H1 (cell line): ENCODE measurements at regions not wholly inside any gene's neighbourhood (a gene's known extent, or its start where the extent isn't known, plus 50 kb on each side); places are given as distances from the start of the nearest gene placed in this dataset.

Experiments used
- CTCF ChIA-PET: fragments of 300-600 bp; sonication (Branson Sonifier 250); formaldehyde crosslinking; loops from one replicate; lab custom pipeline; 2021; ENCODE audit not compliant: partially characterized antibody; lab: Charles Lee
- POLR2A ChIA-PET: fragments of 300-600 bp; sonication (Branson Sonifier 250); formaldehyde crosslinking; loops from one replicate; lab custom pipeline; 2021; ENCODE audit warnings: inconsistent platforms; ENCODE audit not compliant: partially characterized antibody; lab: Charles Lee
- DNase-seq, 2 experiments: peaks; one replicate each; pipeline versions ENCODE4 v3.0.0 to v3.0.0-alpha.2; 2010 to 2022; ENCODE audit warnings: low spot score in 2 of 2, low read depth in 1 of 2, mixed read lengths in 1 of 2
- FAIRE-seq: peaks from 2 replicates; lab custom pipeline; 2011; peaks lifted over from hg19 to GRCh38; lab: Jason Lieb, UNC
- H2AFZ ChIP-seq: 2 replicates; pipeline ENCODE4 v1.8.1; 2012; ENCODE audit warnings: low read length, inconsistent platforms
- H2AK5ac ChIP-seq: 2 replicates; pipeline ENCODE4 v1.6.1; 2013; ENCODE audit warnings: low read depth, low read length
- H2BK120ac ChIP-seq: replicated peaks from 2 replicates; pipeline ENCODE3; 2013; ENCODE audit warnings: low read depth, low read length, inconsistent platforms
- H2BK12ac ChIP-seq: 2 replicates; pipeline ENCODE4 v1.6.1; 2013; ENCODE audit warnings: low read depth, low read length
- H2BK15ac ChIP-seq: 2 replicates; pipeline ENCODE4 v1.6.1; 2013; ENCODE audit warnings: low read length
- H2BK20ac ChIP-seq: 2 replicates; pipeline ENCODE4 v1.6.1; 2013; ENCODE audit warnings: low read length
- H2BK5ac ChIP-seq: 2 replicates; pipeline ENCODE4 v1.6.1; 2013; ENCODE audit warnings: low read depth, low read length
- H3K14ac ChIP-seq: 2 replicates; pipeline ENCODE4 v1.6.1; 2013; ENCODE audit warnings: inconsistent platforms; ENCODE audit not compliant: insufficient read length
- H3K18ac ChIP-seq: 2 replicates; pipeline ENCODE4 v1.6.1; 2013; ENCODE audit warnings: low read length; ENCODE audit errors: extremely low read depth
- H3K23ac ChIP-seq: 2 replicates; pipeline ENCODE4 v1.6.1; 2013; ENCODE audit warnings: inconsistent platforms; ENCODE audit not compliant: insufficient read length
- H3K23me2 ChIP-seq: 2 replicates; pipeline ENCODE4 v1.6.1; 2013; ENCODE audit warnings: low read depth, low read length
- H3K27ac ChIP-seq: 2 replicates; pipeline ENCODE4 v1.6.1; 2011; ENCODE audit warnings: low read depth, low read length, inconsistent platforms
- H3K27me3 ChIP-seq, 4 experiments: replicated peaks in 1 of 4; 1 replicate in 1 of 4; 2 replicates in 3 of 4; pipeline versions ENCODE4 v1.6.1 to v1.8.1; 2011 to 2013; ENCODE audit warnings: low read length in 3 of 4, mild to moderate bottlenecking in 3 of 4, inconsistent platforms in 2 of 4, mixed read lengths in 2 of 4, moderate library complexity in 1 of 4; ENCODE audit not compliant: control insufficient read depth in 3 of 4, insufficient read depth in 3 of 4; ENCODE audit errors: extremely low read depth in 1 of 4
- H3K36me3 ChIP-seq, 4 experiments: 2 replicates each; pipeline versions ENCODE4 v1.6.1 to v1.8.1; 2011 to 2013; ENCODE audit warnings: mild to moderate bottlenecking in 4 of 4, low read length in 3 of 4, moderate library complexity in 2 of 4, control low read depth in 1 of 4, inconsistent platforms in 1 of 4; ENCODE audit not compliant: insufficient read depth in 4 of 4, control insufficient read depth in 2 of 4
- H3K4ac ChIP-seq: replicated peaks from 2 replicates; pipeline ENCODE3; 2013; ENCODE audit warnings: low read length, low read depth, mixed read lengths, inconsistent platforms; ENCODE audit not compliant: insufficient read length
- H3K4me1 ChIP-seq, 4 experiments: replicated peaks in 1 of 4; 1 replicate in 1 of 4; 2 replicates in 3 of 4; pipeline versions ENCODE4 v1.6.1 to v1.8.1; 2011 to 2013; ENCODE audit warnings: low read length in 3 of 4, inconsistent platforms in 2 of 4, mixed read lengths in 1 of 4; ENCODE audit not compliant: insufficient read depth in 4 of 4, control insufficient read depth in 3 of 4
- H3K4me2 ChIP-seq, 2 experiments: 2 replicates each; pipeline versions ENCODE4 v1.6.1 to v1.8.1; 2011 to 2013; ENCODE audit warnings: low read depth in 2 of 2, low read length in 2 of 2, control low read depth in 1 of 2, inconsistent platforms in 1 of 2, mild to moderate bottlenecking in 1 of 2; ENCODE audit not compliant: insufficient read depth in 1 of 2
- H3K4me3 ChIP-seq, 4 experiments: fragments of 200-600, 300-600 bp in 1 of 4; sonication (generic), shearing (Covaris generic), sonication (Bioruptor Twin) in 1 of 4; 2 replicates each; pipeline versions ENCODE4 v1.5.1 to v1.8.1; 2011 to 2016; ENCODE audit warnings: low read length in 4 of 4, low read depth in 3 of 4, control low read depth in 2 of 4, inconsistent platforms in 2 of 4, mild to moderate bottlenecking in 2 of 4, mixed read lengths in 1 of 4, moderate library complexity in 1 of 4; ENCODE audit not compliant: insufficient read depth in 2 of 4; ENCODE audit errors: extremely low read depth in 1 of 4
- H3K56ac ChIP-seq: replicated peaks from 2 replicates; pipeline ENCODE3; 2013; ENCODE audit warnings: low read depth, mild to moderate bottlenecking, mixed read lengths, low read length, inconsistent platforms; ENCODE audit not compliant: insufficient read length
- H3K79me1 ChIP-seq: 2 replicates; pipeline ENCODE4 v1.6.1; 2013; ENCODE audit warnings: low read depth, low read length, control low read depth
- H3K79me2 ChIP-seq, 2 experiments: 2 replicates each; pipeline versions ENCODE4 v1.6.1 to v1.8.1; 2012 to 2013; ENCODE audit warnings: low read length in 2 of 2, mild to moderate bottlenecking in 2 of 2, inconsistent platforms in 1 of 2; ENCODE audit not compliant: insufficient read depth in 2 of 2, control insufficient read depth in 1 of 2
- H3K9ac ChIP-seq, 4 experiments: replicated peaks in 1 of 4; 1 replicate in 1 of 4; 2 replicates in 3 of 4; pipeline versions ENCODE4 v1.6.1 to v1.8.1; 2011 to 2013; ENCODE audit warnings: low read depth in 3 of 4, low read length in 3 of 4, control low read depth in 2 of 4, mild to moderate bottlenecking in 2 of 4, moderate library complexity in 2 of 4, inconsistent platforms in 1 of 4; ENCODE audit errors: extremely low read depth in 1 of 4
- H3K9me3 ChIP-seq, 2 experiments: 2 replicates each; pipeline versions ENCODE4 v1.6.1 to v1.8.1; 2012 to 2013; ENCODE audit warnings: mild to moderate bottlenecking in 2 of 2, moderate library complexity in 2 of 2, control low read depth in 1 of 2, inconsistent platforms in 1 of 2, low read depth in 1 of 2, low read length in 1 of 2, mixed read lengths in 1 of 2; ENCODE audit not compliant: insufficient read depth in 2 of 2
- H4K20me1 ChIP-seq, 2 experiments: replicated peaks in 1 of 2; 2 replicates each; pipeline versions ENCODE3 to v1.8.1; 2011 to 2013; ENCODE audit warnings: inconsistent platforms in 2 of 2, low read length in 2 of 2, mild to moderate bottlenecking in 1 of 2; ENCODE audit not compliant: insufficient read depth in 2 of 2, control insufficient read depth in 1 of 2
- H4K5ac ChIP-seq: 2 replicates; pipeline ENCODE4 v1.6.1; 2013; ENCODE audit warnings: low read length, low read depth, mixed read lengths, inconsistent platforms; ENCODE audit not compliant: insufficient read length
- H4K8ac ChIP-seq: 2 replicates; pipeline ENCODE4 v1.8.0; 2013; ENCODE audit warnings: mild to moderate bottlenecking, moderate library complexity, low read length, inconsistent platforms; ENCODE audit not compliant: insufficient read depth; ENCODE audit errors: extremely low read depth
- H4K91ac ChIP-seq: replicated peaks from 2 replicates; pipeline ENCODE3; 2013; ENCODE audit warnings: low read length, mixed read lengths, inconsistent platforms; ENCODE audit not compliant: insufficient read length
- EZH2 ChIP-seq: fragments of 200-600 bp; sonication (generic); IDR thresholded peaks from 2 replicates; pipeline ENCODE4 v1.7.1; 2012; ENCODE audit warnings: low read depth, mild to moderate bottlenecking, moderate library complexity, low read length, inconsistent platforms; ENCODE audit not compliant: severe bottlenecking
- GTF2F1 ChIP-seq: IDR thresholded peaks from 2 replicates; pipeline ENCODE4 v1.6.1; 2012; ENCODE audit warnings: low read depth, low read length, improper control_type of control experiment, borderline replicate concordance
- HDAC6 ChIP-seq: IDR thresholded peaks from one replicate; pipeline ENCODE4 v1.7.1; 2012; ENCODE audit warnings: low read depth, mild to moderate bottlenecking, inconsistent platforms, low read length, moderate library complexity
- NRF1 ChIP-seq: IDR thresholded peaks from 2 replicates; pipeline ENCODE4 v1.6.1; 2011; ENCODE audit warnings: mild to moderate bottlenecking, low read depth, low read length, improper control_type of control experiment
- POLR2AphosphoS5 ChIP-seq: IDR thresholded peaks from 2 replicates; pipeline ENCODE4 v1.6.1; 2011; ENCODE audit warnings: low read depth, low read length
- RXRA ChIP-seq: IDR thresholded peaks from 2 replicates; pipeline ENCODE4 v1.6.1; 2011; ENCODE audit warnings: low read depth, mild to moderate bottlenecking, low read length, moderate library complexity; ENCODE audit not compliant: insufficient read depth
- SIRT6 ChIP-seq: IDR thresholded peaks from one replicate; pipeline ENCODE4 v1.7.1; 2012; ENCODE audit warnings: low read length, inconsistent platforms
- TAF1 ChIP-seq: IDR thresholded peaks from 2 replicates; pipeline ENCODE4 v1.6.1; 2011; ENCODE audit warnings: mild to moderate bottlenecking, low read depth, low read length
- YY1 ChIP-seq: IDR thresholded peaks from 2 replicates; pipeline ENCODE4 v1.6.1; 2011; ENCODE audit warnings: low read depth, mild to moderate bottlenecking, low read length
- WGBS, 2 experiments: shearing (Covaris generic) in 1 of 2; methylation state at CpG; one replicate each; pipeline versions ENCODE4 v1.1.6 to v1.1.7; 2013 to 2015; ENCODE audit warnings: low lambda C conversion rate in 2 of 2, mixed read lengths in 2 of 2, inconsistent platforms in 1 of 2, low coverage in 1 of 2, missing lambda C conversion rate in 1 of 2; ENCODE audit not compliant: insufficient replicate concordance in 2 of 2, insufficient coverage in 1 of 2, insufficient read length in 1 of 2; ENCODE audit errors: extremely low coverage in 1 of 2, missing lambda C conversion rate in 1 of 2; 5-methylcytosine and 5-hydroxymethylcytosine counted together

DNA sequence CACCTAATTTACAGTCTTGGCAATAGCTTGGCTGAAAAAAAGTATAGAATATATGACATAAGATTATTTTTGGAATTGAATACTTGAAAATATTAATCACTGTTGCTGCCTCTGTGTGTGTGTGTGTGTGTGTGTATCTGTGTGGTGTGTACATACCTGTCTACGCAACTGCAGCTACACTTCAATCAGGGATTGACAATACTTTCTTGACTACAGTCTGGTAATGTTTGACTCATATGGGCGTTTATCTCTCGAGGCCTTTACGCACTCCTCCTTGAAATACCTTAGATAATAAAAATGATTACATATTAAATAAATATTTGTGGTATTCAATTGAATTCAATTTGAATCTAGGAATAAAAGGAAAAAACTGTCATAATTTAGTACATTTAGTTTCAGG, 565.2 kb downstream of the PCDH18 start:
- no peaks in the 10 kb centered on the region for H4K20me1 ChIP-seq
- H3K56ac ChIP-seq, result no peak overlapping the region
- no peak overlapping the region for H2BK120ac ChIP-seq
- FAIRE-seq, result no peak
- H3K23me2 ChIP-seq, result no peaks in the 10 kb centered on the region
- DNase-seq, result no peak
- no peaks in the 10 kb centered on the region for H3K36me3 ChIP-seq
- no peak overlapping the region for H3K9ac ChIP-seq
- H3K14ac ChIP-seq, result no peak overlapping the region
- no peak overlapping the region for H3K18ac ChIP-seq
- H2BK5ac ChIP-seq, result no peak overlapping the region
- H2BK15ac ChIP-seq, result no peak overlapping the region
- no peak overlapping the region for H2BK20ac ChIP-seq
- no peaks in the 10 kb centered on the region for H3K79me2 ChIP-seq
- no peak overlapping the region for H2AK5ac ChIP-seq
- ChIA-PET CTCF (no interaction called here), POLR2A (no interaction called here)
- H3K27me3 ChIP-seq, result no peaks in the 10 kb centered on the region
- no peak overlapping the region for H3K23ac ChIP-seq
- 95% methylated on average over 4 of the region's 4 CpGs; no CpG with 5 or more reads in 1 of the 2 experiments for WGBS, 2 experiments
- TF ChIP-seq YY1 (no peak), TAF1 (no peak), EZH2 (no peak), GTF2F1 (no peak), NRF1 (no peak), POLR2AphosphoS5 (no peak), RXRA (no peak), HDAC6 (no peak), SIRT6 (no peak)
- no peak overlapping the region for H4K8ac ChIP-seq
- H3K4me2 ChIP-seq, result no peak overlapping the region
- no peaks in the 10 kb centered on the region for H3K9me3 ChIP-seq
- H3K79me1 ChIP-seq, result no peaks in the 10 kb centered on the region
- no peaks in the 10 kb centered on the region for H3K4me1 ChIP-seq
- no peak overlapping the region for H3K27ac ChIP-seq
- no peak overlapping the region for H2BK12ac ChIP-seq
- H4K5ac ChIP-seq, result no peak overlapping the region
- no peak overlapping the region for H3K4ac ChIP-seq
- no peak overlapping the region for H2AFZ ChIP-seq
- H4K91ac ChIP-seq, result no peak overlapping the region
- no peak overlapping the region for H3K4me3 ChIP-seq
